Ishikawa (cell line): ENCODE measurements at regions not wholly inside any gene's neighbourhood (a gene's known extent, or its start where the extent isn't known, plus 50 kb on each side); places are given as distances from the start of the nearest gene placed in this dataset.

Source experiments
- CEBPB ChIP-seq: IDR thresholded peaks from 2 replicates; pipeline ENCODE4 v1.6.1; 2012
- CREB1 ChIP-seq: IDR thresholded peaks from 2 replicates; pipeline ENCODE4 v1.6.1; 2012; ENCODE audit warnings: low read depth
- EGR1 ChIP-seq: IDR thresholded peaks from 2 replicates; pipeline ENCODE4 v1.6.1; 2012
- EP300 ChIP-seq: IDR thresholded peaks from 2 replicates; pipeline ENCODE4 v1.6.1; 2012; ENCODE audit warnings: borderline replicate concordance
- FOXM1 ChIP-seq: IDR thresholded peaks from 2 replicates; pipeline ENCODE4 v1.6.1; 2012; ENCODE audit warnings: low read depth, borderline replicate concordance
- NFIC ChIP-seq: IDR thresholded peaks from 2 replicates; pipeline ENCODE4 v1.6.1; 2012
- RAD21 ChIP-seq: IDR thresholded peaks from 2 replicates; pipeline ENCODE4 v1.6.1; 2012; ENCODE audit warnings: low read depth
- TAF1 ChIP-seq: IDR thresholded peaks from 2 replicates; pipeline ENCODE4 v1.6.1; 2012; ENCODE audit warnings: low read depth, mild to moderate bottlenecking
- TCF12 ChIP-seq: IDR thresholded peaks from 2 replicates; pipeline ENCODE4 v1.6.1; 2012; ENCODE audit warnings: low read depth
- TEAD4 ChIP-seq: IDR thresholded peaks from 2 replicates; pipeline ENCODE4 v1.6.1; 2012
- YY1 ChIP-seq: IDR thresholded peaks from 2 replicates; pipeline ENCODE4 v1.6.1; 2012; ENCODE audit warnings: low read depth
- ZBTB7A ChIP-seq: IDR thresholded peaks from 2 replicates; pipeline ENCODE4 v1.6.1; 2012; ENCODE audit warnings: low read depth
- TF ChIP-seq, protein P1 (sequence below): IDR thresholded peaks from 2 replicates; pipeline ENCODE4 v1.6.1; 2012; ENCODE audit warnings: low read depth, mild to moderate bottlenecking
- TF ChIP-seq, protein P2 (sequence below): IDR thresholded peaks from 2 replicates; pipeline ENCODE4 v1.6.1; 2012
- TF ChIP-seq, protein P3 (sequence below): IDR thresholded peaks from 2 replicates; pipeline ENCODE4 v1.6.1; 2012

DNA sequence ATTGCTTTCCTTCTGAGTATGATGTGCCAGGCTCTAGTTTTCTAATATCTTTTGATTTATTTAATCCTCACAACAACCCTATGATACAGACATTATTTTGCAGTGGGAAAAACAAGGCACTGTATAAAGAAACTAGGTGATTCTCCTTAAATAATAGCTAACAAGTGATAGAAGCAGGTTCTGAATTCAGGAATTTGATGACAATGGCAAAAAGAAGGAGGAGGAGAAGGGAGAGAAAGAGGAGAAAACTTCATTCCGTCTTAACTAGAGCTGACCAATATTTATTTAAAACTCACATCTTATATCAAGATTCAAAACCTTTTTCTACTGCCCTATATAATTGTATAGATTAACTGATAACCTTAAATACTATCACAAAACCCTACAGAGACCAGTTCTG, 1477.1 kb upstream of the PCDH7 start:
- no peak for TF ChIP-seq YY1
- no peak for TF ChIP-seq CREB1
- no peak for TF ChIP-seq EP300
- TF ChIP-seq EGR1, result no peak
- TF ChIP-seq TAF1, result no peak
- TF ChIP-seq NFIC, result no peak
- no peak for TF ChIP-seq CEBPB
- TF ChIP-seq, protein P1, sequence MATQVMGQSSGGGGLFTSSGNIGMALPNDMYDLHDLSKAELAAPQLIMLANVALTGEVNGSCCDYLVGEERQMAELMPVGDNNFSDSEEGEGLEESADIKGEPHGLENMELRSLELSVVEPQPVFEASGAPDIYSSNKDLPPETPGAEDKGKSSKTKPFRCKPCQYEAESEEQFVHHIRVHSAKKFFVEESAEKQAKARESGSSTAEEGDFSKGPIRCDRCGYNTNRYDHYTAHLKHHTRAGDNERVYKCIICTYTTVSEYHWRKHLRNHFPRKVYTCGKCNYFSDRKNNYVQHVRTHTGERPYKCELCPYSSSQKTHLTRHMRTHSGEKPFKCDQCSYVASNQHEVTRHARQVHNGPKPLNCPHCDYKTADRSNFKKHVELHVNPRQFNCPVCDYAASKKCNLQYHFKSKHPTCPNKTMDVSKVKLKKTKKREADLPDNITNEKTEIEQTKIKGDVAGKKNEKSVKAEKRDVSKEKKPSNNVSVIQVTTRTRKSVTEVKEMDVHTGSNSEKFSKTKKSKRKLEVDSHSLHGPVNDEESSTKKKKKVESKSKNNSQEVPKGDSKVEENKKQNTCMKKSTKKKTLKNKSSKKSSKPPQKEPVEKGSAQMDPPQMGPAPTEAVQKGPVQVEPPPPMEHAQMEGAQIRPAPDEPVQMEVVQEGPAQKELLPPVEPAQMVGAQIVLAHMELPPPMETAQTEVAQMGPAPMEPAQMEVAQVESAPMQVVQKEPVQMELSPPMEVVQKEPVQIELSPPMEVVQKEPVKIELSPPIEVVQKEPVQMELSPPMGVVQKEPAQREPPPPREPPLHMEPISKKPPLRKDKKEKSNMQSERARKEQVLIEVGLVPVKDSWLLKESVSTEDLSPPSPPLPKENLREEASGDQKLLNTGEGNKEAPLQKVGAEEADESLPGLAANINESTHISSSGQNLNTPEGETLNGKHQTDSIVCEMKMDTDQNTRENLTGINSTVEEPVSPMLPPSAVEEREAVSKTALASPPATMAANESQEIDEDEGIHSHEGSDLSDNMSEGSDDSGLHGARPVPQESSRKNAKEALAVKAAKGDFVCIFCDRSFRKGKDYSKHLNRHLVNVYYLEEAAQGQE, result no peak
- no peak for TF ChIP-seq TEAD4
- TF ChIP-seq, protein P2, sequence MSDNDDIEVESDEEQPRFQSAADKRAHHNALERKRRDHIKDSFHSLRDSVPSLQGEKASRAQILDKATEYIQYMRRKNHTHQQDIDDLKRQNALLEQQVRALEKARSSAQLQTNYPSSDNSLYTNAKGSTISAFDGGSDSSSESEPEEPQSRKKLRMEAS, result no peak
- no peak for TF ChIP-seq TCF12
- no peak for TF ChIP-seq FOXM1
- no peak for TF ChIP-seq ZBTB7A
- TF ChIP-seq, protein P3, sequence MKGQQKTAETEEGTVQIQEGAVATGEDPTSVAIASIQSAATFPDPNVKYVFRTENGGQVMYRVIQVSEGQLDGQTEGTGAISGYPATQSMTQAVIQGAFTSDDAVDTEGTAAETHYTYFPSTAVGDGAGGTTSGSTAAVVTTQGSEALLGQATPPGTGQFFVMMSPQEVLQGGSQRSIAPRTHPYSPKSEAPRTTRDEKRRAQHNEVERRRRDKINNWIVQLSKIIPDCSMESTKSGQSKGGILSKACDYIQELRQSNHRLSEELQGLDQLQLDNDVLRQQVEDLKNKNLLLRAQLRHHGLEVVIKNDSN, result no peak
- no peak for TF ChIP-seq RAD21

DNA sequence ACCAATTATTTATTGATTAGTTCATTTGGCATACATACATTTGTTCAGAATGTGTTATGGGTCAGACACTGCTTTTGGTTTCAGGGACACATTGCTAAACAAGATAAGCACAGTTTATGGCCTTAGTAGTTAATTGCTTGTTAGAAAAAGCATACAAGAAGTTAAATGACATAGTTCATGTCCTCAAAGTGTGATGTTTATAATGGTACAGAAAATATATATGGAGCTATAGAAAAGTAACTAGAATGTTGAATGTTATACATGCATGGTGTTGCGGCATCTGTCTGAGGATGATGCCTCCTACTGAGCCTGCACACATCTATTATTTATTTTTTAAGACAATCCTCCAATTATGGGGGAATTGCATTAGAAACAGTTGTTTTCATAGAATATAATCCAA, 1476.3 kb upstream of the PCDH7 start:
- TF ChIP-seq CEBPB (no peak), ZBTB7A (no peak), CREB1 (no peak), EP300 (no peak), TCF12 (no peak), YY1 (no peak), FOXM1 (no peak), TEAD4 (no peak), RAD21 (no peak), NFIC (no peak), TAF1 (no peak), EGR1 (no peak)
- TF ChIP-seq, protein P3, result no peak
- TF ChIP-seq, protein P2, result no peak
- TF ChIP-seq, protein P1, result no peak

- TF ChIP-seq FOXM1, result no peak
- no peak for TF ChIP-seq ZBTB7A
- no peak for TF ChIP-seq EP300
- no peak for TF ChIP-seq TEAD4
- no peak for TF ChIP-seq NFIC
- TF ChIP-seq RAD21, result no peak
- no peak for TF ChIP-seq TAF1
- TF ChIP-seq, protein P3, result no peak
- TF ChIP-seq TCF12, result no peak
- no peak for TF ChIP-seq CREB1
- TF ChIP-seq, protein P2, result no peak
- TF ChIP-seq YY1, result no peak
- TF ChIP-seq EGR1, result no peak
- TF ChIP-seq, protein P1, result no peak
- TF ChIP-seq CEBPB, result no peak
These were observed 1460.6 kb upstream of the PCDH7 start for GRCh38 chr4:29259556-29259955.

GRCh38 chr4:29262986-29263385, 1457.2 kb upstream of the PCDH7 start:
- no peak for TF ChIP-seq ZBTB7A
- no peak for TF ChIP-seq TAF1
- no peak for TF ChIP-seq CREB1
- TF ChIP-seq NFIC, result no peak
- no peak for TF ChIP-seq CEBPB
- no peak for TF ChIP-seq TCF12
- no peak for TF ChIP-seq EP300
- TF ChIP-seq, protein P1, result no peak
- TF ChIP-seq, protein P2, result no peak
- no peak for TF ChIP-seq EGR1
- TF ChIP-seq, protein P3, result no peak
- TF ChIP-seq YY1, result no peak
- TF ChIP-seq TEAD4, result no peak
- TF ChIP-seq RAD21, result no peak
- no peak for TF ChIP-seq FOXM1
